HUES48 (cell line): ENCODE measurements at regions not wholly inside any gene's neighbourhood (a gene's known extent, or its start where the extent isn't known, plus 50 kb on each side); places are given as distances from the start of the nearest gene placed in this dataset.
"Not testable (repeated sequence)": the region's sequence is repeated elsewhere in the genome, so short reads cannot be mapped to it uniquely, and the experiment has no call there.

Experiments
- H3K27ac ChIP-seq: one replicate; pipeline ENCODE4 v1.7.0; 2013; ENCODE audit warnings: low read depth, low read length, inconsistent platforms
- H3K27me3 ChIP-seq: 2 replicates; pipeline ENCODE4 v1.6.1; 2013; ENCODE audit warnings: mild to moderate bottlenecking, low read length; ENCODE audit not compliant: control insufficient read depth, insufficient read depth
- H3K36me3 ChIP-seq: 2 replicates; pipeline ENCODE4 v1.6.1; 2013; ENCODE audit warnings: low read length; ENCODE audit not compliant: control insufficient read depth, insufficient read depth
- H3K4me1 ChIP-seq: 2 replicates; pipeline ENCODE4 v1.6.1; 2013; ENCODE audit warnings: mild to moderate bottlenecking, low read length; ENCODE audit not compliant: control insufficient read depth, insufficient read depth
- H3K4me3 ChIP-seq: 2 replicates; pipeline ENCODE4 v1.5.1; 2013; ENCODE audit warnings: mild to moderate bottlenecking, low read depth, low read length
- H3K9ac ChIP-seq: 2 replicates; pipeline ENCODE4 v1.6.1; 2013; ENCODE audit warnings: mild to moderate bottlenecking, low read depth, low read length, moderate library complexity
- H3K9me3 ChIP-seq: 2 replicates; pipeline ENCODE4 v1.6.1; 2013; ENCODE audit warnings: low read length; ENCODE audit not compliant: control insufficient read depth, insufficient read depth

GRCh38 chr5:135145985-135146384, 112.0 kb upstream of the PITX1 start:
- Histone ChIP-seq H3K27ac (no peak overlapping the region), H3K36me3 (no peaks in the 10 kb centered on the region), H3K9me3 (0 out of 2 replicates have a peak, but pooled peaks cover 3% of the 10 kb centered on the region), H3K4me3 (no peak overlapping the region), H3K9ac (no peak overlapping the region), H3K27me3 (no peaks in the 10 kb centered on the region), H3K4me1 (0 out of 2 replicates have a peak, but pooled peaks cover 9% of the 10 kb centered on the region)

- H3K4me1 ChIP-seq, H3K9me3 ChIP-seq, H3K4me3 ChIP-seq, H3K27me3 ChIP-seq, H3K36me3 ChIP-seq, H3K9ac ChIP-seq, H3K27ac ChIP-seq: not testable (repeated sequence)
Measured at GRCh38 chr5:135143682-135144081, 109.7 kb upstream of the PITX1 start.

- no peak overlapping the region for H3K9ac ChIP-seq
- H3K4me1 ChIP-seq, result no peaks in the 10 kb centered on the region
- H3K4me3 ChIP-seq, result no peak overlapping the region
- no peaks in the 10 kb centered on the region for H3K36me3 ChIP-seq
- H3K27me3 ChIP-seq, result no peaks in the 10 kb centered on the region
- no peak overlapping the region for H3K27ac ChIP-seq
- H3K9me3 ChIP-seq, result no peaks in the 10 kb centered on the region
Measured at GRCh38 chr5:135141303-135142268, 107.6 kb upstream of the PITX1 start.

- Histone ChIP-seq H3K4me3 (no peak overlapping the region), H3K27ac (no peak overlapping the region)
Measured at GRCh38 chr5:135140446-135141204, 106.6 kb upstream of the PITX1 start.

GRCh38 chr5:135139381-135140134, 105.5 kb upstream of the PITX1 start:
- no peak overlapping the region for H3K4me3 ChIP-seq
- H3K27me3 ChIP-seq, result no peaks in the 10 kb centered on the region
- H3K4me1 ChIP-seq, result no peaks in the 10 kb centered on the region
- H3K9me3 ChIP-seq, result no peaks in the 10 kb centered on the region
- no peaks in the 10 kb centered on the region for H3K36me3 ChIP-seq
- H3K27ac ChIP-seq, result no peak overlapping the region
- no peak overlapping the region for H3K9ac ChIP-seq

More at GRCh38 chr5:135140446-135141204, 106.6 kb upstream of the PITX1 start:
- no peaks in the 10 kb centered on the region for H3K27me3 ChIP-seq
- H3K9me3 ChIP-seq, result no peaks in the 10 kb centered on the region
- H3K36me3 ChIP-seq, result no peaks in the 10 kb centered on the region
- H3K9ac ChIP-seq, result no peak overlapping the region
- no peaks in the 10 kb centered on the region for H3K4me1 ChIP-seq

GRCh38 chr5:135138116-135138850, 104.3 kb upstream of the PITX1 start:
- H3K36me3 ChIP-seq, result no peaks in the 10 kb centered on the region
- no peaks in the 10 kb centered on the region for H3K9me3 ChIP-seq
- no peak overlapping the region for H3K4me3 ChIP-seq
- H3K9ac ChIP-seq, result no peak overlapping the region
- H3K27me3 ChIP-seq, result no peaks in the 10 kb centered on the region
- no peaks in the 10 kb centered on the region for H3K4me1 ChIP-seq
- no peak overlapping the region for H3K27ac ChIP-seq

GRCh38 chr5:135137146-135137915, 103.3 kb upstream of the PITX1 start:
- H3K27ac ChIP-seq, result no peak overlapping the region
- no peak overlapping the region for H3K9ac ChIP-seq
- no peaks in the 10 kb centered on the region for H3K36me3 ChIP-seq
- H3K9me3 ChIP-seq, result no peaks in the 10 kb centered on the region
- H3K4me3 ChIP-seq, result no peak overlapping the region
- no peaks in the 10 kb centered on the region for H3K27me3 ChIP-seq
- H3K4me1 ChIP-seq, result no peaks in the 10 kb centered on the region

- no peaks in the 10 kb centered on the region for H3K36me3 ChIP-seq
- no peak overlapping the region for H3K27ac ChIP-seq
- H3K9me3 ChIP-seq, result no peaks in the 10 kb centered on the region
- H3K27me3 ChIP-seq, result no peaks in the 10 kb centered on the region
- H3K4me3 ChIP-seq, result no peak overlapping the region
- H3K4me1 ChIP-seq, result no peaks in the 10 kb centered on the region
- H3K9ac ChIP-seq, result no peak overlapping the region
Measured at GRCh38 chr5:135136546-135136945, 102.5 kb upstream of the PITX1 start.

- H3K4me1 ChIP-seq, result no peaks in the 10 kb centered on the region
- no peak overlapping the region for H3K4me3 ChIP-seq
- H3K9me3 ChIP-seq, result no peaks in the 10 kb centered on the region
- H3K27me3 ChIP-seq, result no peaks in the 10 kb centered on the region
- H3K9ac ChIP-seq, result no peak overlapping the region
- H3K27ac ChIP-seq, result no peak overlapping the region
- H3K36me3 ChIP-seq, result no peaks in the 10 kb centered on the region
Measured at GRCh38 chr5:135135530-135136226, 101.7 kb upstream of the PITX1 start.
